NT2/D1 (cell line): ENCODE measurements at regions not wholly inside any gene's neighbourhood (a gene's known extent, or its start where the extent isn't known, plus 50 kb on each side); places are given as distances from the start of the nearest gene placed in this dataset.

Experiments used
- YY1 ChIP-seq: IDR thresholded peaks from 2 replicates; pipeline ENCODE4 v1.6.1; 2011; ENCODE audit not compliant: insufficient read length, insufficient read depth
- ZNF274 ChIP-seq: IDR thresholded peaks from 2 replicates; pipeline ENCODE4 v1.6.1; 2011; ENCODE audit warnings: mild to moderate bottlenecking, low read depth, low read length

- no peak for TF ChIP-seq ZNF274
- no peak for TF ChIP-seq YY1
Observed at GRCh38 chrX:14412686-14413085, 116.7 kb upstream of the GLRA2 start.
